ENCODE measurements at regions not wholly inside any gene's neighbourhood (a gene's known extent, or its start where the extent isn't known, plus 50 kb on each side); places are given as distances from the start of the nearest gene placed in this dataset.

- TF ChIP-seq CTCF (IDR thresholded peaks at IDR 0.05): no peak
- no peak for TF ChIP-seq EP300 (IDR thresholded peaks at IDR 0.05; ENCODE audit: low read depth)
- no peak for TF ChIP-seq POLR2A (IDR thresholded peaks at IDR 0.05)
- TF ChIP-seq POLR2AphosphoS5 (IDR thresholded peaks at IDR 0.05): no peak
Measured at GRCh38 chr1:213678348-213678747, 309.4 kb upstream of the PROX1 start.
